Activated naive CD8-positive, alpha-beta T cell treated with anti-CD3 and anti-CD28 coated beads, Interleukin-2, amount 10 ng/mL, durations not matched to agents 7 days and 5 days (primary cell): ENCODE measurements at regions not wholly inside any gene's neighbourhood (a gene's known extent, or its start where the extent isn't known, plus 50 kb on each side); places are given as distances from the start of the nearest gene placed in this dataset.
"Not testable (repeated sequence)": the region's sequence is repeated elsewhere in the genome, so short reads cannot be mapped to it uniquely, and the experiment has no call there.

Source experiments
- ATAC-seq: fragments of 150-1000 bp; cut with Tn5 transposase; one replicate; pipeline ENCODE4 v1.10.0; 2021; ENCODE audit warnings: low read depth, moderate library complexity
- POLR2A ChIA-PET: fragments of 350-600 bp; sonication (Branson Sonifier 250); formaldehyde crosslinking; loops from one replicate; lab custom pipeline; 2021; ENCODE audit warnings: antibody characterized with exemption; lab: Charles Lee
- DNase-seq: peaks from one replicate; pipeline ENCODE4 v3.0.0; 2021
- H3K27ac Mint-ChIP-seq: one replicate; pipeline ENCODE4 v1.8.0; 2022; ENCODE audit warnings: mild to moderate bottlenecking, mixed read lengths
- H3K27me3 Mint-ChIP-seq: one replicate; pipeline ENCODE4 v1.8.0; 2022; ENCODE audit warnings: mild to moderate bottlenecking, moderate library complexity, mixed read lengths
- H3K36me3 Mint-ChIP-seq: one replicate; pipeline ENCODE4 v1.8.0; 2021; ENCODE audit warnings: mild to moderate bottlenecking, mixed read lengths
- H3K4me1 Mint-ChIP-seq: one replicate; pipeline ENCODE4 v1.8.0; 2021; ENCODE audit warnings: mixed read lengths
- H3K4me3 Mint-ChIP-seq: one replicate; pipeline ENCODE4 v1.8.0; 2022; ENCODE audit warnings: mild to moderate bottlenecking, moderate library complexity, mixed read lengths
- H3K9me3 Mint-ChIP-seq: one replicate; pipeline ENCODE4 v1.8.0; 2021; ENCODE audit warnings: mixed read lengths

GRCh38 chr6:134619077-134619476 lies 301.2 kb upstream of the SGK1 start:
- Mint-ChIP-seq H3K27ac (no peak overlapping the region), H3K36me3 (no peaks in the 10 kb centered on the region), H3K27me3 (peaks cover 15% of the 10 kb centered on the region), H3K4me1 (no peaks in the 10 kb centered on the region), H3K4me3 (no peak overlapping the region), H3K9me3 (no peaks in the 10 kb centered on the region)
- POLR2A ChIA-PET: no interaction called here
- ATAC-seq (no peak), DNase-seq (no peak)

DNA sequence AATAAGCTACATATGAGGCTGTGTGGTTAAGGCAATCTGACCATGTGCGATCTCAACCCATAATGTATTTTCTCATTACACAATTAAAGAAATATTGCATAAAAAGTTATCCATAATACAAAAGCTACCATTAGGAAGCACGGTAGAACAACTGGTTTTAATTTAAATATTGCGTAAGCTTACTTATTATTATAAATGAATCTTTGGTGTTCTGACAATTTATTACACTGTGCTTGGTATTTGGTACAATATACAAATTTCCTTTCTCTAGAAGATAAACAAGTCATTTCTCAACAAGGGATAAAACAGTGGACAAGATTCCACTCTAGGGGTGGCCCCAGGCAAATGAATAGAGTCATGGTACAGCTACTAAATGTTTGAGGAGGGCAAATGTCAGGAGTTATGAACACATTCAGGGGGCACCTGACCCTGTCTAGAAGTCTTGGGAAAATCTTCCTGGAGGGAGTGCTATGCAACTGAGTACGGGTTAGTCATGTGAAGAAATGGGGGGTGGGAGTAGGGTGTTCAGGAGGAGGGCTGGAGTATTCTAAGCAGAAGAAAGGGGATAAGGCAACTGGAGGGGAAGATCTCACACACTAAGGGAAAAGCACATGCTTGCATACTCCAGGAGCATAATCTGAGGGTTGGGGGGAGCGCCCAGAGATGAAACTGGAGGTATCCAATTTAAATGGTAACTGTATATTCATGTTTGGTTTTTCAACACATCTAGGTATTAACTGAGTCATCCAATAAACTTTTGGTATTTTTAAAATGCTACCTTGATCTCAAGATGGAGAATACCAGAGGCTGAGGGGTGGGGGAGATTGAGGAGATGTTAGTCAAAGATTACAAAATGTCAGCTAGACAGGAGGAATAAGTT lies 296.9 kb upstream of the SGK1 start:
- no peaks in the 10 kb centered on the region for H3K4me1 Mint-ChIP-seq
- H3K4me3 Mint-ChIP-seq: no peak overlapping the region
- POLR2A ChIA-PET: no interaction called here
- no peak overlapping the region for H3K27ac Mint-ChIP-seq
- DNase-seq: no peak
- no peak for ATAC-seq
- no peaks in the 10 kb centered on the region for H3K9me3 Mint-ChIP-seq
- no peaks in the 10 kb centered on the region for H3K36me3 Mint-ChIP-seq
- peaks cover 11% of the 10 kb centered on the region for H3K27me3 Mint-ChIP-seq

- DNase-seq, H3K27ac Mint-ChIP-seq, ATAC-seq, H3K4me1 Mint-ChIP-seq, POLR2A ChIA-PET, H3K27me3 Mint-ChIP-seq, H3K36me3 Mint-ChIP-seq, H3K4me3 Mint-ChIP-seq, H3K9me3 Mint-ChIP-seq: not testable (repeated sequence)
Observed at GRCh38 chr6:134612128-134612527, 294.2 kb upstream of the SGK1 start.

DNA sequence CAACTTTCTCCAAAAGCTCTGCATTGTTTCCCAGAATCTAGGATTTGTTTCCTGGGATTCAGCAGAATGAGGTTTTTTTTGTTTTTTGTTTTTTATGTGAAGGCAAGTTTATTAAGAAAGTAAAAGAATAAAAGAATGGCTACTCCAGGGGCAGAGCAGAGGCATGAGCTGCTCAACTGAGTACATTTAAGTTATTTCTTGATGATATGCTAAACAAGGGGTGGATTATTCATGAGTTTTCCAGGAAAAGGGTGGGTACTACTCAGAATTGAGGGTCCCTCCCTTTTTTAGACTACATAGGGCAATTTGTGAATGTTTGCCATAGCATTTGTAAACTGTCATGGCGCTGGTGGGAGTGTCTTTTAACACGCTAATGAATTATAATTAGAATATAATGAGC lies 292.5 kb upstream of the SGK1 start:
- Mint-ChIP-seq H3K27ac (no peak overlapping the region), H3K27me3 (no peaks in the 10 kb centered on the region), H3K9me3 (no peaks in the 10 kb centered on the region), H3K36me3 (no peaks in the 10 kb centered on the region), H3K4me1 (no peaks in the 10 kb centered on the region), H3K4me3 (no peak overlapping the region)
- DNase-seq (no peak), ATAC-seq (no peak)
- POLR2A ChIA-PET: no interaction called here

DNA sequence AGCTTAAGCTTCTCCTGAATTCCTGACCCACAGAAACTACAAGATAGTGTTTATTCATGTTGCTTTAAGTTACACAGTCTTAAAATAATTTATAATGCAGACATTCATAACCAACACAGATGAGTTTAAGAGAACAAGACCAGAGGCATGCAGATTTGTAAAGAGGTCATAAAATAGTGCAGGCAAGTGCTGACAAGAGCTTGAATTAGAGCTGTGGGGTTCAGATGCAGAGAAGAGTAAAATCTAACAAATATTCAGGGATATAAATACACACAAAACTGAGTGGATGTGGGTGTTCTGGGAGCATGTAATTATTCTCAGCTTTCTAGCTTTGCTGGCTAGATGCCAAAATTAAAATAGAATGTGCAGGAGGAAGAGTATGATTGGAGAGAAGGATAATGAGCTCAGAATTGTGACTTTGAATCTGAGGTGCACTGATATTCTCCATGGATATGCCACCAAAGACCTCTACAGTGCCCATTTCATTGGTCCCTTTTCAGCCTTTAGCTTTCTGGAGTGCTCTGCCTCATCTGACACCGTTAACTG lies 291.9 kb upstream of the SGK1 start:
- Mint-ChIP-seq H3K4me3 (no peak overlapping the region), H3K27me3 (no peaks in the 10 kb centered on the region), H3K4me1 (no peaks in the 10 kb centered on the region), H3K27ac (no peak overlapping the region), H3K36me3 (no peaks in the 10 kb centered on the region), H3K9me3 (no peaks in the 10 kb centered on the region)
- ATAC-seq (no peak), DNase-seq (no peak)
- POLR2A ChIA-PET: no interaction called here

- H3K9me3 Mint-ChIP-seq: peaks cover 2% of the 10 kb centered on the region
- H3K36me3 Mint-ChIP-seq: peaks cover 1% of the 10 kb centered on the region
- H3K27me3 Mint-ChIP-seq: no peaks in the 10 kb centered on the region
- no peak overlapping the region for H3K27ac Mint-ChIP-seq
- H3K4me1 Mint-ChIP-seq: no peaks in the 10 kb centered on the region
- POLR2A ChIA-PET: no interaction called here
- H3K4me3 Mint-ChIP-seq: no peak overlapping the region
- no peak for ATAC-seq
- no peak for DNase-seq
Observed at GRCh38 chr6:134607411-134607810, 289.5 kb upstream of the SGK1 start.

- peaks cover 7% of the 10 kb centered on the region for H3K36me3 Mint-ChIP-seq
- H3K9me3 Mint-ChIP-seq: peaks cover 8% of the 10 kb centered on the region
- H3K27ac Mint-ChIP-seq: no peak overlapping the region
- no peak for ATAC-seq
- H3K4me3 Mint-ChIP-seq: no peak overlapping the region
- no peaks in the 10 kb centered on the region for H3K27me3 Mint-ChIP-seq
- DNase-seq: no peak
- POLR2A ChIA-PET: no interaction called here
- H3K4me1 Mint-ChIP-seq: no peaks in the 10 kb centered on the region
Observed at GRCh38 chr6:134605034-134605433, 287.1 kb upstream of the SGK1 start.

GRCh38 chr6:134604014-134604676 lies 286.2 kb upstream of the SGK1 start:
- peaks cover 9% of the 10 kb centered on the region for H3K9me3 Mint-ChIP-seq
- no peaks in the 10 kb centered on the region for H3K4me1 Mint-ChIP-seq
- H3K27ac Mint-ChIP-seq: no peak overlapping the region
- ATAC-seq (no peak), DNase-seq (no peak)
- H3K36me3 Mint-ChIP-seq: peaks cover 7% of the 10 kb centered on the region
- no peaks in the 10 kb centered on the region for H3K27me3 Mint-ChIP-seq
- no peak overlapping the region for H3K4me3 Mint-ChIP-seq
- POLR2A ChIA-PET: interaction anchor here (0.5 kb wide), 1 partner anchor 307 kb away, joined by 8 read pairs; no protein-coding TSS in a partner anchor

DNA sequence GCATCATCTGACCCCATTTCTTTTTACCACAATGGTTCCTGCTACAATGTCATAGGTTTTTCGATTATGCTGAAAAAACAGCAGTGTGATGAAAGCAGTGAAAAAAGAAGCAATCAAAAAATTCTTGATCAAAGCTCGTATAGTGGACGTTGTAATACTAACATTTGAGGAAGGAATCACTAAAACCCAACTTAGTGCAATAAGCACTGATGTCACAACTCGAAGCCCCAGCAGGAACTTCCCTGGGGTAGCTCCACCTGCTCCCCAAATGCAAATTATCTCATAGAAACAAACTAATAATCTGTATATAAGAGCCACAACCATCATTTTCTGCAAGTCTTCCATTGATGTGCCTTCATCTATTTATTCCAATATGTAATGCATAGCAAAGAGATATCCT lies 285.6 kb upstream of the SGK1 start:
- H3K4me3 Mint-ChIP-seq: no peak overlapping the region
- POLR2A ChIA-PET: no interaction called here
- ATAC-seq: no peak

GRCh38 chr6:134602123-134602522 lies 284.2 kb upstream of the SGK1 start:
- no peak overlapping the region for H3K27ac Mint-ChIP-seq
- H3K4me1 Mint-ChIP-seq: no peaks in the 10 kb centered on the region
- H3K4me3 Mint-ChIP-seq: no peak overlapping the region
- ATAC-seq: no peak
- H3K36me3 Mint-ChIP-seq: peaks cover 7% of the 10 kb centered on the region
- no peaks in the 10 kb centered on the region for H3K27me3 Mint-ChIP-seq
- DNase-seq: no peak
- POLR2A ChIA-PET: no interaction called here
- peaks cover 10% of the 10 kb centered on the region for H3K9me3 Mint-ChIP-seq

More for the DNA sequence above, 285.6 kb upstream of the SGK1 start:
- no peak overlapping the region for H3K27ac Mint-ChIP-seq
- H3K27me3 Mint-ChIP-seq: no peaks in the 10 kb centered on the region
- DNase-seq: no peak
- H3K36me3 Mint-ChIP-seq: peaks cover 7% of the 10 kb centered on the region
- H3K4me1 Mint-ChIP-seq: no peaks in the 10 kb centered on the region
- peaks cover 10% of the 10 kb centered on the region for H3K9me3 Mint-ChIP-seq

DNA sequence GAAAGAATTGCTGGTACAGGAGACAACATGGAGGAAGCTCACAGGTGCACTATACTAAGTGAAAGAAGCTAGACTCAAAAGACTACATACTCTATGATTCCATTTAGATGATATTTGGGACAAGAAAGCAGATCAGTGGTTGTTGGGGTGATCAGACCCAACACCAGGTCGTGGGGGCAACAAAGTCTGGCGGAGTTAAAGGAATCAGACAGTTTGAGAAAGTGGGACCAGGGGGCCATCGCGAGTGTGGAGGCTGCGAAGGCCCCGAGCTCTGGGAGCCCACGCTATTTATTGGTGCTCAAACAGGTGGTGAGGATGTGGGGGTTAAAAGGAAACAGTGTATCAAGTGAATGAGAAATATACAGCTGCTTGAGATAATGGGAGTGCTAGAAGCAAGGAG lies 282.8 kb upstream of the SGK1 start:
- no peak for DNase-seq
- no peak for ATAC-seq
- H3K27ac Mint-ChIP-seq: no peak overlapping the region
- POLR2A ChIA-PET: interaction anchor here (0.6 kb wide), 1 partner anchor 373 kb away, joined by 4 read pairs; no protein-coding TSS in a partner anchor
- peaks cover 7% of the 10 kb centered on the region for H3K36me3 Mint-ChIP-seq
- no peaks in the 10 kb centered on the region for H3K27me3 Mint-ChIP-seq
- H3K4me1 Mint-ChIP-seq: no peaks in the 10 kb centered on the region
- peaks cover 10% of the 10 kb centered on the region for H3K9me3 Mint-ChIP-seq
- no peak overlapping the region for H3K4me3 Mint-ChIP-seq

DNA sequence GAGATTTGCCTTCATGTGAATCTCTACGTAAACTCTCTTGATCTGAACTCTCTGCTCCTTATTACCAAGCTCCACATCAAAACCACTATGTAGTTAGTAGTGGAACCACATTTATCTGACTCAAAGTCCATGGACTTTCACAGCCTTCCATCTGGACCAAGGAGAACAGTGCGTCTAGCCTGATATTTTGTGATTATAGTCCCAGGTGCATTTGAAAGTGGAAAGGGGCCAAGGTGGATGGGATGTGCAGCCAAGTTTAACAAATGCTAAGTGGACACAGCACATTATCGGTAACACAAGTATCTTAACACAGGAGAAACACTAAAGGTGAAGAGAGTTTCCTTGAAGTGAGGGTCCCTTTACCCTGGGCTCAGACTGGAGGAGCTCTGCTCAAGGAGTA lies 281.2 kb upstream of the SGK1 start:
- H3K4me1 Mint-ChIP-seq: no peaks in the 10 kb centered on the region
- ATAC-seq: no peak
- H3K27ac Mint-ChIP-seq: no peak overlapping the region
- DNase-seq: no peak
- no peak overlapping the region for H3K4me3 Mint-ChIP-seq
- H3K27me3 Mint-ChIP-seq: no peaks in the 10 kb centered on the region
- H3K36me3 Mint-ChIP-seq: peaks cover 6% of the 10 kb centered on the region
- POLR2A ChIA-PET: no interaction called here
- peaks cover 8% of the 10 kb centered on the region for H3K9me3 Mint-ChIP-seq

DNA sequence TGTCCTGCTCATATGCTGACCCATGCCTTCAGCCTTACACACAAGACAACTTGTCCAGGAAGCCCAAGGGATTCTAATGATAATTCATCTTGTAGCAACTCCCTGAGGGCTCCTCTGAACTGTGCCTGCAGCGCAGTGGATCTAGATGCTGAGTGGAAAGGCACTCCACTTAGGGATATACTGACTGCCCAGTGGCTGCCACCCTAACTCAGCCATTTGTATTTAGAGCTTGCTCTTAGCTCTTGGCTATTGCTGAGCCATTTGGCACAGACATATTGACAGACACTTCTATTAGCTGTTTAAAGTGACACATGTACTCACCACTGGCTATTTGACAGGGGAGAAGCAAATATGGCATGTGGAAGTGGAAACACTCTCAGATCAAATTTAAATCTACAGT lies 278.3 kb upstream of the SGK1 start:
- no peaks in the 10 kb centered on the region for H3K27me3 Mint-ChIP-seq
- H3K4me3 Mint-ChIP-seq: no peak overlapping the region
- no peaks in the 10 kb centered on the region for H3K4me1 Mint-ChIP-seq
- DNase-seq: no peak
- POLR2A ChIA-PET: no interaction called here
- no peak for ATAC-seq
- no peak overlapping the region for H3K27ac Mint-ChIP-seq
- H3K36me3 Mint-ChIP-seq: peaks cover 6% of the 10 kb centered on the region
- peaks cover 10% of the 10 kb centered on the region for H3K9me3 Mint-ChIP-seq

DNA sequence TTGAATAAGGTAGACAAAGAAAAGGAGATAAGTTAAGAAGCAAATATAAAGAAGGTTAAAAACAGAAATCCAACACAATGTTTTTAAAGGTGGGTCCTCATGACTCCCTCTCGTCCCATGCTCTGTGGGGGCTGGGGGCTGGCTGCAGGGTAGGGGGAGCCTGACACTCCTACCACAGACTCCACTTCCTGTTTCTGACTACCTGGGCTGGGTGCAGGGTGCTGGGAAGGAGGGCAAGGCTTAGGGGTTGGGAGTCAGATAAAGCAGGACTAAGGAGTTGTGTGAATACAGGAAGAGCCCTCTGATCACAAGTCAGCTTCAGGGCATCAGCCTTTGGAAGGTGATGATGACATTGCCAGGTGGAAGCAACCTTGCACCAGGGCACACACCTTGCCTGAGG lies 277.0 kb upstream of the SGK1 start:
- Mint-ChIP-seq H3K27ac (no peak overlapping the region), H3K4me1 (no peaks in the 10 kb centered on the region), H3K4me3 (no peak overlapping the region), H3K36me3 (no peaks in the 10 kb centered on the region), H3K9me3 (peaks cover 4% of the 10 kb centered on the region), H3K27me3 (no peaks in the 10 kb centered on the region)
- DNase-seq (no peak), ATAC-seq (no peak)
- POLR2A ChIA-PET: no interaction called here
